NCI-H446 treated with DMSO at 0.1 percent for 48 hours (cell line): ENCODE measurements at regions not wholly inside any gene's neighbourhood (a gene's known extent, or its start where the extent isn't known, plus 50 kb on each side); places are given as distances from the start of the nearest gene placed in this dataset.
"Not testable (repeated sequence)": the region's sequence is repeated elsewhere in the genome, so short reads cannot be mapped to it uniquely, and the experiment has no call there.

Experiments used
- DNase-seq: peaks from one replicate; lab custom pipeline; 2025; lab: John Stamatoyannopoulos, UW

DNA sequence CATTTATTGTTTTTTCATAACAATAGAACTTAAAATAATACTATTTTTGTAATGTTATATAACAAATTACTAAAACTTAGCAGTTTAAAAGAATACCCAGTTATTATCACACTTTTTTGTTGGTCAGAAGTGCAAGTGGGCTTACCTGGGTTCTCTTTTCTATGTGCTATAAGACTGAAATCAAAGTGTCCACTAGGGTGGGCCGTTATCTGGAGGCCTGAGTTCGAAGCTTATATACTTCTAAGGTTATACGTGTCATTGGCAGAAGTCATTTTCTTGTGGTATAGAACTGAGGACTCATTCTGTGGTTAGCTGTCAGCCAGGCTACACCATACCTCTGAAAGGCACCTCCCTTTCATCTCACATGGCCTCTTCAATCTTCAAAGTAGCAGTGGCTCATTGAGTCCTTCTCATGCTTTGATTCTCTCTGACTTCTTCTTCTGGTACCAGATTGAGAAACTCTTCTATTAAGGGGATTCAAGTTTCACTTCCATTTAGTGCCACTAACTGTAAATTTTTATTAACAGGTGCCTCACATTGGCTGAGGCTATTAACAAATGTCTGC, 414.3 kb downstream of the AMY1C start:
- DNase-seq = no peak

DNA sequence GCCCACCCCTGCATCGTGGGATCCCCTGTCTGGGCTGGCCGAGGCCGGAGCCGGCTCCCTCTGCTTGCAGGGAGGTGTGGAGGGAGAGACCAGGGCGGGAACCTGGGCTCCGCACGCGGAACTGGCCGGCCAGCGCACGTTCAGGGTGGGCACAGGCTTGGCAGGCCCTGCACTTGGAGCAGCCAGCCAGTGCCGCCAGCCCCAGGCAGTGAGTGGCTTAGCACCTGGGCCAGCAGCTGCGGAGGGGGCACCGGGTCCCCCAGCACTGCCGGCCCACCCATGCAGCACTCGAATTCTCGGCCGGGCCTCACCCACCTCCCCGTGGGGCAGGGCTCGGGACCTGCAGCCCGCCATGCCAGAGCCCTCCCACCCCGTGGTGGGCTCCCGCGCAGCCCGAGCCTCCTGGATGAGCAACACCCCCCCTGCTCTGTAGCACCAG, 422.6 kb downstream of the AMY1C start:
- DNase-seq = no peak

DNA sequence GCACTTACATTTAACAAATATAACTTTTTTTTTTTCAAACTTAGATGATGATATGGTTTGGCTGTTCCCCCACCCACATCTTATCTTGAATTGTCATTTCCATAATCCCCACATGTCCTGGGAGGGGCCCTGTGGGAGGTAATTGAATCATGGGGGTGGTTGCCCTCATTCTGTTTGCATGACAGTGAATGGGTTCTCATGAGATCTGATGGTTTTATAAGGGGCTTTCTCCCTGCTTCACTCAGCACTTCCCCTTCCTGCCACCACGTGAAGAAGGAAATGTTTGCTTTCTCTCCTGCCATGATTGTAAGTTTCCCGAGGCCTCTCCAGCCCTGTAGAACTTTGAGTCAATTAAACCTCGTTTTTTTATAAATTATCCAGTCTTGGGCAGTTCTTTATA, 432.6 kb downstream of the AMY1C start:
- DNase-seq = no peak

DNA sequence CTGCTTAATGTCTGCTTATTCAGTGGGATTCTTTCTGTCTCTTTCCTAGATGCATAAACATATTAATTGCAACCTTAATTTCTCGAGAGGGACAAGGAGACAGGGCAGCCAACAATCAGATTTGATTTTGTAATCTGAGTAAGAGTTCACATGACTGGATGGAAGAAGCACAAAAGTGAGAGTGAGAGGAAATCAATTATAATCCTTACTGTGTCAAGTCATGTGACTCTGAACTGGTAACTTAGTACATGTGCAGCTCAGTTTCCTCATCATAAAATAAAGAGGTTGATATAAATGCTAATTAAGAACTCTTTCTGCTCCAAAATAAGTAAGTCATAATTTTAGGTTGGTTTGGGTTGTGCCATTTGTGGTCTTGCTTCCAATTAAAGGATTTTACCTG, 439.5 kb downstream of the AMY1C start:
- DNase-seq = no peak

DNA sequence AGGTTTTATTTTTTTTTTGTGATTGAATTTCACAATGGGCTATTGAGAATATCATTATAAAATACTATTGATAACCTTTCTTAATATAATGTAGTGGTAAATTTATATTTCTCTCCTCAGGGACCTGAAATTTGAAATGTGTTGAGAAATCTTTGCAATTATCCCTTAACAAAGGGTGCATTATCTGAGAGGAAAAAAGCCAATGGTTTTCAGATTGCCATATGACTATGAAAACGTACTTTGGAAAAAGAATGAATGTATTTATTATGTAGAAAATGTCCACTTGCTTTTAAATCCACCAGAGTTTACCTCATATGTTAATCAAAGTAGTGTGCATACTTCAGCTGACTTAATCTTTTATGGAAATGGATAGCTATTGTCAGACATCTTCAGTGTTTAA, 441.1 kb downstream of the AMY1C start:
- DNase-seq = no peak

DNA sequence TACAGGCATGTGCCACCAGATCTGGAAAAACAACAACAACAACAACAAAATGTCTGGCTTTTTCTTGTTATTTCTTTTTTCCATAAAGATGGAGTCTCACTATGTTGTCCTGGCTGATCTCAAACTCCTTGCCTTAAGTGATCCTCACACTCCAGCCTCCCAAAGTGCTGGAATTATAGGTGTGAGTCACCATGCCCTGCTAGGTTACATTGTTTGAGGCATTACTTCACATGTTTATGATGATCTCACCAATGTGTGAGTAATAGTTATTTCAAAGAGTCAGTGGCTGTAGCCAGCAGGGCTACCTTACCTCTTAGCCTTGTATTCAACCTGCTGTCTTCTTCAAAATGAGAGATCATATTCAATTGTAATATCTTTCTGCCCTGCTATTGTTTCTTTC, 445.7 kb downstream of the AMY1C start:
- DNase-seq = no peak

DNA sequence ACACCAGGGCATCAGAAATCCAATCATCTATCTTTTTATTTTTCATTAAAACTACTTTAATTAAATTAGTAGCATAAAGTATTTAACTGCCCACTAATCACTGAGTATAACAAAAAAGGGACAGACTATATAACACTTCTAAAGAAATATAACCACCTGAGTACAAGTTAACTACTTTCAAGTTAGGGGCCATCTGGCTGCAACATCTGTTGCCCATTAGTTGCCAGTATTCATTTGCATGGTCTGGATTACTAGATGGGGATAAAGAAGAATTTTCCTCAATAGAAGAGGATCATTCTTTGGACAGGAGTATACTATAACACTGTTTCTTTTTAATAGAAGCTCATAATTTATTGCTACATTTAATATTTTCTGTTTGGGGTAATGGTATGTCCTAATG, 446.4 kb downstream of the AMY1C start:
- peak; percentile 58 for DNase-seq

DNA sequence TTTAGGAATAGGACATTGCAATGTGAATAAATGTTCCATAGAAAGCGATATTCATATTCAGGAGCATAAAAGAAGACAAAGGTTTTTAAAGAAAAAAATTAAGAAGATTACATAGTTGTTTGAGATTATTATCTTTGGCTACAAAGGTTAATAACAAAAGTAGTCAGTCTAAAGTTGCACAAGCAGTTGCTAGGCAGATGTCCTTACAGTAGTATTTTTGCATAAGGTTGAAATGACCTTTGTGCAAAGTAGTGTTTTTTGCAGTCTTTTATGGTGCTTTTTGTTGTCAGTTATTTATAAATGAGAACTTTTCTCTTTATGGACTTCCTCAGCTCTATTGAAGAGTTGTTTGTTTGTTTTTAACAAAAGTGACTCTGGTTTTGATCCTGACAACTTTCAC, 447.8 kb downstream of the AMY1C start:
- no peak for DNase-seq

DNA sequence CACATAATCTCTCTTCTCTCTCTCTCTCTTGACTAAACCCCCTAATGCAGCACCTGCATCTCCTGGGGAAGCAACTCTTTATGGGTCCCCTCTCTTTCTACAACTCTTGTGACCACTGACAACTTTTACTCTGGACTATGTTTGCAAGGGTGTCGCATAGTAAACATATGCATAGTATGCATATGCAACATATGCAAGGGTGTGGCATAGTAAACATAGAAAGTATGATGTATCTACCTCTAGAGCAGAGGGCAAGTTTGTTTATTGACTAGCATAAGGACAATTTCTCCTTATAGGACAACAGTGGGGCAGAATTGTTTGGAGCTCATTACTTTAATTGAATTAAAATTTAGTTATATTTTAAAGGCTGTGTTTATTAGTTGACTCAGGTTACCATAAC, 462.5 kb downstream of the AMY1C start:
- DNase-seq = no peak

DNA sequence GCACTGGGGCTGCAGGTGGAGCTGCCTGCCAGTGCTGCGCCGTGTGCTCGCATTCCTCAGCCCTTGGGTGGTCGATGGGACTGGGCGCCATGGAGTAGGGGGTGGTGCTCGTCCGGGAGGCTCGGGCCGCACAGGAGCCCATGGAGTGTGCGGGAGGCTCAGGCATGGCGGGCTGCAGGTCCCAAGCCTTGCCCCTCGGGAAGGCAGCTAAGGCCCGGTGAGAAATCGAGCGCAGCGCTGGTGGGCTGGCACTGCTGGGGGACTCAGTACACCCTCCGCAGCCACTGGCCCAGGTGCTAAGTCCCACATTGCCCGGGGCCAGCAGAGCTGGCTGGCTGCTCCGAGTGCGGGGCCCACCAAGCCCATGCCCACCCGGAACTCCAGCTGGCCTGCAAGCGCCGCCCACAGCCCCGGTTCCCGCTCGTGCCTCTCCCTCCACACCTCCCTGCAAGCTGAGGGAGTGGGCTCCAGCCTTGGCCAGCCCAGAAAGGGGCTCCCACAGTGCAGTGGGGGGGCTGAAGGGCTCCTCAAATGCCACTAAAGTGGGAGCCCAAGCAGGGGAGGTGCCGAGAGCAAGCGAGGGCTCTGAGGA, 467.8 kb downstream of the AMY1C start:
- DNase-seq = not testable (repeated sequence)

DNA sequence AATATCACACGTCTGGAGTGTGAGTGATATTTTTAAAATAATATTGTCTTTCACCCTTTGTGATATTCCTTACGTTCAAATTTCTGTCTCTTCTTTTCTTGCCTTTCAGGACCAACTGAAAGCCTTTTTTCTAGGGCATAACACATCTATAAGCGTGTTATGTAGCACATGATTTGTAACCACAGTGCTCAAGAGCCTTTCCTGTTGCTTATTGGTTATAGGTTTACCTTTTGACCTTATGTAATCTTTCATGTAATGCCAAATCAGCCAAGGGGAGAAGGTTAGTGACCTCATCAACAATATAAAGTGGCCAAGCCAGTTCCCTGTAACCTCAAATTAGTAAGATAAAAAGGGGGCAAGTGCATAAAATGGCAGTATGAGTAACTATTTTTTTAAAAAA, 480.2 kb downstream of the AMY1C start:
- no peak for DNase-seq

DNA sequence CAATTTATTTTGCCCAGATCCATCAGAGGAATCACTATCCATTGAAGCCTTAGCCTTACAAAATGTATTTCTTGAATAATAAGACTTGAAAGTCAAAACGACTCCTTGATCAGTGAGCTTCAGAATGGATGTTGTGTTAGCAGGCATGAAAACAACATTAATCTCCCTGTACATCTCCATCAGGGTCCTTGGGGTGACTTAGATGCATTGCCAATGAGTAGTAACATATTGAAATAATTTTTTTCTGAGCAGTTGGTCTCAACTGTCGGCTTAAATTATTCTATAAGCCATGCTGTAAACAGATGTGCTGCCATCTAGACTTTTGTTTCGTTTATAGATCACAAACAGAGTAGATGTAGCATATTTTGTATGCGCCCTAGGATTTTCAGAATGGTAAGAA, 482.0 kb downstream of the AMY1C start:
- no peak for DNase-seq

DNA sequence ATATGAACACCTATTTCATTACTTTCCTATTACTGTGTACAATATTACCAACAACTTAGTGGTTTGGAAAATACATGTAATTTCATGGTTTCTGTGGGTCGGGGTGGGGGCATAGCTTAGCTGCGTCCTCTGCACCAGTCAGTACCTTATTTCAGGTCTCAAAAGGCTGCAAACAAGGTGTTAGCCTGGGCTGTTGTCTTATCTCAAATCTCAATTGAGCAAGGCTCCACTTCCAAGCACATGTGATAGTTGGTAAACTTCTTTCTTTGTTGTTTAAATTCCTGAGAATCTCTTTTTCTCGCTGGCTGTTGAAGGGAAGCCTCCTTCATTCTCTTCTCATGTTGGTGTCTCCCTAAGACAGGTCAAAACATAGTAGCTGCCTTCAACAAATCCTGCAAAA, 485.4 kb downstream of the AMY1C start:
- DNase-seq = no peak

DNA sequence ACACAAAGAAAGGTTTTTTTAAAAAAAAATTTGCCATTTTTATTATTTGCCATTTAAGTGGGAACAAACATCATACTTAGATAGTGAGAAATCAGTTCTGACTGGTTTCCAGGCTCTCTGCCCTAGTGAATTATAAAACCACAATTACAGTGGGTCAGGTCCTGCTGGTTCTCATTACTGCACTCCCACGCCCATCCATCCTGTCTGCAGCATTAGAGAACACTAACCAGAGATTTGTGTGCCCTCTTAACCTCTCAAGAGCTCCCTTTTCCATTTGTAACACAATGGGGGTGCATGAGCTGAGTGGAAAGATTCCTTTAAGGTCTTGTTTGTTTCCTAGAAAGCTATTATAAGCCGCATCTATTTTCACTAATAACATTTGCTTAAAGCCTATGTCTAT, 489.3 kb downstream of the AMY1C start:
- DNase-seq = no peak

DNA sequence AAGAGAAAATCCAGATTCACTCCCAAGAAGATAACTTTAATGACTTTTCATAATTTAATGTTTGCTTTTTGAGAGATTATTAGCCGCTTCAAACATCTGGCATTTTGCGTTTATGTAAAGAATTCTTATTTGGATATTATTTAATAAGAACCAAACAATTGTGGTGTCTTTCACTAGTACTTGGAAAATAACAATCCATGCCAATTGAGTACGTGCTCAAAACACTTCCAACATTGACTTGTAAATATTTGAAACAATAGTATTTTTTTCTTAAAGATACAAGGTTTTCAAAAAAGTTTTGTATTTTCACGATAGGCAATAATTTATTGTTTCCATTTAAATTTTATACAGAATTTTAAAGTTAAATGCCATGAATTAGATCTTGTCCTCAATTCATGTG, 498.7 kb downstream of the AMY1C start:
- no peak for DNase-seq

DNA sequence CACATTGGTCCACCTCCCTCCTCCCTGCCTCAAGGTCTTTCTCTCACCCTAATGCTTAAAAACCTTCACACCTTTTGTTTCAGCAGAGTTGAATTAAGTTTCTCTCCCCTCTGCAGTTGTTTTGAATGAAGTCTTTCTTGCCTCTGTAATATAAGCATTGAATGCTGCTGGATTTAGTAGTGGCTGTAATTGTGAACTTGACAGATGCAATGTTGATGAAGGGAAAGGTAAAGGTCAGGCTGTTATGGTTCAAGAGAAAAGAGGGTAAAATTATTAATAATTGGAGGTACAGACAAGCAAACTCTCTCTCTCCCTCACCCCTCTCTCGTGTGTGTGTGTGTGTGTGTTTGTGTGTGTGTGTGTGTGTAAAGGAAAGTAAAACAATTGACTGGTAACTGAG, 509.8 kb downstream of the AMY1C start:
- DNase-seq = no peak

DNA sequence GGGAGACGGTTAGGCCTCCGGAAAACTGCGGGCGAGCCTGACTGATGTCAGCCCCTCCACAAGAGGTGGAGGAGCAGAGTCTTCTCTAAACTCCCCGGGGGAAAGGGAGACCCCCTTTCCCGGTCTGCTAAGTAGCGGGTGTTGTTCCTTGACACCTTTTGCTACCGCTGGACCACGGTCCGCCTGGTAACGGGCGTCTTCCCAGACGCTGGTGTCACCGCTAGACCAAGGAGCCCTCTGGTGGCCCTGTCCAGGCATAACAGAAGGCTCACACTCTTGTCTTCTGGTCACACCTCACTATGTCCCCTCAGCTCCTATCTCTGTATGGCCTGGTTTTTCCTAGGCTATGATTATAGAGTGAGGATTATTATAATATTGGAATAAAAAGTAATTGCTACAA, 513.4 kb downstream of the AMY1C start:
- DNase-seq = not testable (repeated sequence)

DNA sequence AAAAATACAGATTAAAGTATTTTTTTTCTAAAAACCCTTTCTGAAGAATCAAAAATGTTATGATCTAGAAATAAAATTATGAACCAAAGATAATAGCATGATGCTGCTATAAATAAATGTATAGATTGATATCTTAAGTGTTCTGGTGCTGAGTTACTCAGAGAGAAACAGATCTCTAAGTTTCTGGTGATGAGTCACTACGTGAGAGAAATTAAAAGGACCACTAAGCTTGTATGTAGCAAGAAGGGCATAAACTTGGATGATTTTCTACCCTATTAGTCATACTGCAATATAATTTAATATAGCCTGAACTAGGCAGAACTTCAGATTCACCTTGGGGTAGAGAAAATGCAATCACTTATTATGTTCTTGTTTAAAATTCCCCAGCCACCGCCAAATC, 514.8 kb downstream of the AMY1C start:
- DNase-seq = no peak

DNA sequence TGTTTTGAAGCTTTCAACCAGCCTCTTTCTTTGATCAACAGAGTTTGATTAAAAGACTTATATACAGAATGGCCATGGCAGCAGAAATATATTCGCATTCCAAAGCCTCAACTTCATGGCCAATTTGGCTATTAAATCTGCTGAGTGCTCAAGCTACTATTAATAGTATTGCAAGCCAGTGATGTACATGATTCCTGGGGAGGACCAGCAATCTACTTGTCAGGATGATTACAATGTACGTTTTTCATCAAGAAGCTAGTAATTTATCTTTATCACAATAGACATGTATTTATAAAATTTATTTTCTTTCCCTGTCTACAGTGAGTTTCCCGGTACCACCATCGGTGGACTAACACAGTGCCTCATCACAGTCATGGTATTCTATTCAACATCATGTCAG, 515.5 kb downstream of the AMY1C start:
- no peak for DNase-seq

DNA sequence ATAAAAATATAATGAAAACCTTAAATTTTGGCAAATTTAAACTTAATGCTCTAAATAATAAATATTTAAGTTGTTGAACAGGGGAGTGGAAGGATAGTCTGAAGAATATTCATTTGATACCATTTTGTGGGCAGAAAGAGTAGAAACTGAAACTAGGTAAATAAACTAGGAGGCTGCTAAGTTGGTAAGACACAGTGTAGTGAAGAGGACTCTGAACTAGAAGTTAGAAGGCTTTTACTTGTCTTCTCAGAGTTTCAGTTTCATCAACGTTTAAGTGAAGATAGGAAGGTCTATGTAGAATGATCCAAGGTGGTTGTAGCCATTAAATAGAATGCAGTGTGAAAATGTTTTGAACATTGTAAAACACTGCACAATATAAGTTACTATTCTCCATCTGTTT, 516.9 kb downstream of the AMY1C start:
- DNase-seq = no peak

DNA sequence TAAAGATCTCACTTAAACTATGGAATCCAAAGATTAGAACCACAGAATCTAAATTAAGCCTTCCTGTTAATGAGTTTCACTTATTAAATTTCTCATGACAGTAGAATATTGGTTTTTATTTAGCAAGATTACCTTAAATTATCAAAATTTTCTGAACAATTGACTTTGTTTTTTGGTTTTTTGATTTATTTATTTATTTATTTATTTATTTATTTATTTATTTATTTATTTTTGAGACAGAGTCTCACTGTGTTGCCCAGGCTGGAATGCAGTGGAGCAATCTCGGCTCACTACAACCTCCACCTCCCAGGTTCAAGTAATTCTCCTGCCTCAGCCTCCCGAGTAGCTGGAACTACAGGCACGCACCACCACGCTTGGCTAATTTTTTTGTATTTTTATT, 538.6 kb downstream of the AMY1C start:
- not testable (repeated sequence) for DNase-seq

DNA sequence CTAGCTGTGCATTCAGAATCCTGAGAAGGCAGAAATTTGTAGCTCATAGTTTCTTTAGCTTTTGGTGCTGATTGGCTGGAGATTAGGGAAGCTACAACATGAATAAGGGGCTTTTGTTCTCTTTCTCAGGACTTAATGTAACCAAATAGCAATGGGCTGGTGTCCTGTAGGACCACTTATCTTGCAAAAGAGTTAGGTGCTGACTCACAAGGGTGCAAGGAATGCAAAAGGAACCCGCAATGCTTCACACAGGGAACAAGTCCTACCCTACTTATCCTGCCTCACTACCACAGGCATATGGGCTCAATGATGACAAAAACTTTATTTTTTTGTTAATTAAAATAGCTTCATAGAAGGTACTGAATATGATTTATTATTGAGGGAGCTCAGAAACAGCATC, 541.5 kb downstream of the AMY1C start:
- no peak for DNase-seq

DNA sequence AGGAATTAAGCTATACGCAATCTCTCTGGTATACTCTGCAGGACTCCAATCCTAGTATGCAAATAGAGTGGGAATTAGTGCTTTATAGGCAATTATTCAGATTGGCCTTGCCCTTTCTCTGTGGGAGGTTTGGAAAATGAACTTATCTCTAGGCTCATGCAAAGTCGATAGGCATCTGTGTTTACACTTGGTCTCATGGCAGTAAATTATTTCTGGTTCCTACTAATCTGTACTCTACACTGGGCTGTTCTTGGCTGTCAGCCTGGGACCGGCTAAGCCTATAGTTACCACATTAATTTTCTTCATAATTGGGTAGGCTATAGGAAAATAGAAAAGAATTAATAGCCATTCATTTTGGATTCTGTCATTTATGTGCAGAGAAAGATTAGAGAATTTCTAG, 544.6 kb downstream of the AMY1C start:
- peak; percentile 42 for DNase-seq

DNA sequence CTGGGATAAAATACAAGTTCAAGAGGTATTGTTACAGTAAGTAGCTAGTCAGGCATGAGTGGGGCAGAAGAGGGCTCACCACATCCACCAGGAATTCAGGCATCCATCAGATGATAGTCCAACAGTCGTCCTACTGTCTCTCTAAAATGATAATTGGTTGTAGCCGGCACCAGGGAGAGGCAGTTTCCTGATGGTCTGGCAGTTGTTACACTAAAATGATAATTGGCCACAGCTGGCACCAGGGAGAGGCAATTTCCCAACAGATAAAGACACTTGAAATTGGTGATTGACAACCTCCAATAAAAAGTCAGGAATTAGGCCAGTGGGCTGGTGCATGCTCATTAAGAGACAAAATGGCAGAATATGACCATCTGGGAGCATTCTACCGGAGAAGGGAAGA, 545.8 kb downstream of the AMY1C start:
- no peak for DNase-seq

DNA sequence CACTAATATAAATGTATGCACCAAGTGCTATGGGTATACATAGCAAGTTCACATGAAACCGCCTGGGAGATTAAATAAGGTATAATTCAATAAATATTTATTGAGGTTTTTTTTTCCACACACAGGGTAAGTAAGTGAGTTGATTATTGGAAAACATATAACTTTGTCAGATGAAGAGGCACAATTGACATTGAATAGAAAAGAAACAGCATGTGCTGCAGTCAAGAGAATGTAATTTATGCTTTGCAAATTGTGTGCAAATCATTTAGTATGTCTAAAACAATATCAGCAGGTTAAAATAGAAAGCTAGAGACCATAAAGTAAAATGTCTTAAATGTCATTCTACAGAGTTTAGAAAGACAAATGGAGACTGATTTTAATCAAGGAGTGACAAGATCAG, 560.0 kb downstream of the AMY1C start:
- no peak for DNase-seq
